ENCODE measurements at regions not wholly inside any gene's neighbourhood (a gene's known extent, or its start where the extent isn't known, plus 50 kb on each side); places are given as distances from the start of the nearest gene placed in this dataset.
A peak's percentile ranks its signal among the peaks of the same experiment; 100 is the strongest.

- intact Hi-C loops (cut with micrococcal nuclease; ENCODE audit: unreplicated experiment) = loop anchor here (5.0 kb wide), 1 partner anchor 208 kb away; no protein-coding TSS in a partner anchor
- no peak overlapping the region for H2AFZ ChIP-seq (ENCODE audit: control insufficient read depth, low read depth, low read length)
- ChIA-PET SMC1A (ENCODE audit: uncharacterized antibody, unreplicated experiment) (interaction anchor here (0.6 to 2.3 kb wide), 3 partner anchors 10 to 196 kb away, joined by 3 to 8 read pairs (median 4); no protein-coding TSS in a partner anchor), POLR2A (no interaction called here), RAD21 (ENCODE audit: unreplicated experiment) (no interaction called here), CTCF (interaction anchor here (0.7 kb wide), 1 partner anchor 9 kb away, joined by 3 read pairs; no protein-coding TSS in a partner anchor)
- DNase-seq (ENCODE audit: low read depth, low spot score) (no peak), ATAC-seq (peak; percentile 29), FAIRE-seq (no peak)
- H3K4me2 ChIP-seq (ENCODE audit: control insufficient read depth, insufficient read depth) = no peak overlapping the region
- in situ Hi-C loops (cut with MboI) = no loop called here
- no peak overlapping the region for H3K27ac ChIP-seq (ENCODE audit: control insufficient read depth, insufficient read depth)
- H3K36me3 ChIP-seq (ENCODE audit: control insufficient read depth in 2 of 2, insufficient read depth in 2 of 2, low read length in 1 of 2) = no peaks in the 10 kb centered on the region
- H3K4me3 ChIP-seq = no peak overlapping the region
- TF ChIP-seq CREB1 (IDR thresholded peaks at IDR 0.05; ENCODE audit: low read depth) = no peak
- TF ChIP-seq PAX5 (IDR thresholded peaks at IDR 0.05; ENCODE audit: borderline replicate concordance, low read depth, low read length) = no peak
- TF ChIP-seq NKRF (conservative IDR thresholded peaks at IDR 0.05) = no peak
- no peak for TF ChIP-seq RCOR1 (conservative IDR thresholded peaks at IDR 0.05; ENCODE audit: low read depth, low read length)
- TF ChIP-seq MEF2A (IDR thresholded peaks at IDR 0.05; ENCODE audit: insufficient read depth, low read depth, low read length) = no peak
- TF ChIP-seq YY1 (IDR thresholded peaks at IDR 0.05; ENCODE audit: low read depth, low read length) = no peak
- no peak for TF ChIP-seq RFX5 (IDR thresholded peaks at IDR 0.05; ENCODE audit: low read depth, low read length)
- no peak for TF ChIP-seq SMARCA5 (IDR thresholded peaks at IDR 0.05)
- 15% methylated on average over 4 of the region's 4 CpGs for WGBS (ENCODE audit: insufficient coverage, insufficient replicate concordance, low lambda C conversion rate, missing lambda C conversion rate)
- BruUV-seq (replicated peaks) = no TSS peak
- no peaks in the 10 kb centered on the region for H3K79me2 ChIP-seq (ENCODE audit: control insufficient read depth, insufficient read depth, low read length)
- H4K20me1 ChIP-seq (ENCODE audit: control insufficient read depth, insufficient read depth) = no peaks in the 10 kb centered on the region
- H3K27me3 ChIP-seq (replicated peaks in 1 of 2; ENCODE audit: control insufficient read depth in 2 of 2, insufficient read depth in 2 of 2, low read length in 1 of 2) = no peaks in the 10 kb centered on the region
- H3K9me3 ChIP-seq (replicated peaks; ENCODE audit: control insufficient read depth, insufficient read depth, low read length) = no peaks in the 10 kb centered on the region
- no peak overlapping the region for H3K9ac ChIP-seq (ENCODE audit: control insufficient read depth, insufficient read depth, low read length)
- no peaks in the 10 kb centered on the region for H3K4me1 ChIP-seq (ENCODE audit: control insufficient read depth, insufficient read depth, low read length)
Observed at GRCh38 chr13:80245162-80245733, 95.7 kb downstream of the SPRY2 start.

Measured in GM12878 (cell line).